Upper lobe of right lung (tissue), 1 donor: ENCODE measurements at regions not wholly inside any gene's neighbourhood (a gene's known extent, or its start where the extent isn't known, plus 50 kb on each side); places are given as distances from the start of the nearest gene placed in this dataset.

Source experiments
- ATAC-seq: fragments of 200-7000 bp; cut with Tn5 transposase; one replicate; pipeline ENCODE4 v1.9.1; 2020; ENCODE audit warnings: mild to moderate bottlenecking, moderate library complexity
- DNase-seq: peaks from one replicate; pipeline ENCODE4 v3.0.0-alpha.2; 2020
- H3K27ac ChIP-seq: fragments of 200-600 bp; one replicate; pipeline ENCODE4 v1.8.0; 2022
- H3K27me3 ChIP-seq: fragments of 200-600 bp; one replicate; pipeline ENCODE4 v1.8.0; 2022; ENCODE audit warnings: mild to moderate bottlenecking
- H3K36me3 ChIP-seq: fragments of 200-600 bp; one replicate; pipeline ENCODE4 v1.8.0; 2022
- H3K4me1 ChIP-seq: fragments of 200-600 bp; one replicate; pipeline ENCODE4 v1.8.0; 2022
- H3K4me3 ChIP-seq: fragments of 200-600 bp; one replicate; pipeline ENCODE4 v1.8.0; 2022; ENCODE audit warnings: mild to moderate bottlenecking
- H3K9me3 ChIP-seq: fragments of 200-600 bp; one replicate; pipeline ENCODE4 v1.8.0; 2022
- intact Hi-C: fragments of 100-400 bp; cut with DNase I; formaldehyde crosslinking; loops from one replicate; pipeline ENCODE4 v1.11.0; 2022
- TF ChIP-seq, protein P1 (sequence below): fragments of 200-600 bp; IDR thresholded peaks from one replicate; pipeline ENCODE4 v1.8.0; 2022; ENCODE audit warnings: antibody characterized with exemption
- donor health status: DM: no; HTN: yes; CAD: no; lungs with severe emphysema.

DNA sequence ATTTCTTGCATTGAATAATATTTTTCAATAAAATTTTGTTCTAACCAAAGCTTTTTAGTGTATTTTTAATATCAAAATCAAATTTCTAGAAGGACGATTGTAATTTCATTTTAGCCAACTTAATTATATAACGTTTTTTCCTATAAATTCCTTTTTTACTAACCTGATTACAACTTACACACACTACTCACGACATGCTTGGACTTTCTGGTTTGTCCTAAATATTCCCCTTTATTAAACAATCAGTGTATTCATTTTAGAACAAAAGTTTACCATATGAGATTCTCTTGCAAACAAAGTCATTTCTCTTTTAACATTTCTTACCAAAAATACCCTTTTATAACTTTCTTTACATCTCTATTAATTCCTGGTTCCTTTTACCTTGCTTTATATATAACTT is 173.7 kb downstream of the PWWP3B start:
- intact Hi-C loops = no loop called here
- DNase-seq = no peak
- Histone ChIP-seq H3K27ac (no peak overlapping the region), H3K27me3 (no peaks in the 10 kb centered on the region), H3K36me3 (no peaks in the 10 kb centered on the region), H3K9me3 (no peaks in the 10 kb centered on the region), H3K4me3 (no peak overlapping the region), H3K4me1 (no peaks in the 10 kb centered on the region)
- ATAC-seq = no peak
- TF ChIP-seq, protein P1, sequence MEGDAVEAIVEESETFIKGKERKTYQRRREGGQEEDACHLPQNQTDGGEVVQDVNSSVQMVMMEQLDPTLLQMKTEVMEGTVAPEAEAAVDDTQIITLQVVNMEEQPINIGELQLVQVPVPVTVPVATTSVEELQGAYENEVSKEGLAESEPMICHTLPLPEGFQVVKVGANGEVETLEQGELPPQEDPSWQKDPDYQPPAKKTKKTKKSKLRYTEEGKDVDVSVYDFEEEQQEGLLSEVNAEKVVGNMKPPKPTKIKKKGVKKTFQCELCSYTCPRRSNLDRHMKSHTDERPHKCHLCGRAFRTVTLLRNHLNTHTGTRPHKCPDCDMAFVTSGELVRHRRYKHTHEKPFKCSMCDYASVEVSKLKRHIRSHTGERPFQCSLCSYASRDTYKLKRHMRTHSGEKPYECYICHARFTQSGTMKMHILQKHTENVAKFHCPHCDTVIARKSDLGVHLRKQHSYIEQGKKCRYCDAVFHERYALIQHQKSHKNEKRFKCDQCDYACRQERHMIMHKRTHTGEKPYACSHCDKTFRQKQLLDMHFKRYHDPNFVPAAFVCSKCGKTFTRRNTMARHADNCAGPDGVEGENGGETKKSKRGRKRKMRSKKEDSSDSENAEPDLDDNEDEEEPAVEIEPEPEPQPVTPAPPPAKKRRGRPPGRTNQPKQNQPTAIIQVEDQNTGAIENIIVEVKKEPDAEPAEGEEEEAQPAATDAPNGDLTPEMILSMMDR = no peak

- Histone ChIP-seq H3K27ac (no peak overlapping the region), H3K36me3 (no peaks in the 10 kb centered on the region), H3K9me3 (no peaks in the 10 kb centered on the region), H3K4me3 (no peak overlapping the region), H3K27me3 (no peaks in the 10 kb centered on the region), H3K4me1 (no peaks in the 10 kb centered on the region)
- DNase-seq = no peak
- TF ChIP-seq, protein P1 = no peak
- no peak for ATAC-seq
- intact Hi-C loops = no loop called here
Measured at GRCh38 chrX:106356580-106356979, 188.5 kb downstream of the PWWP3B start.

- intact Hi-C loops = no loop called here
- Histone ChIP-seq H3K4me1 (no peaks in the 10 kb centered on the region), H3K27me3 (no peaks in the 10 kb centered on the region), H3K36me3 (no peaks in the 10 kb centered on the region), H3K9me3 (no peaks in the 10 kb centered on the region), H3K27ac (no peak overlapping the region), H3K4me3 (no peak overlapping the region)
- DNase-seq (no peak), ATAC-seq (no peak)
- TF ChIP-seq, protein P1 = no peak
Measured at GRCh38 chrX:106363214-106363613, 195.1 kb downstream of the PWWP3B start.

DNA sequence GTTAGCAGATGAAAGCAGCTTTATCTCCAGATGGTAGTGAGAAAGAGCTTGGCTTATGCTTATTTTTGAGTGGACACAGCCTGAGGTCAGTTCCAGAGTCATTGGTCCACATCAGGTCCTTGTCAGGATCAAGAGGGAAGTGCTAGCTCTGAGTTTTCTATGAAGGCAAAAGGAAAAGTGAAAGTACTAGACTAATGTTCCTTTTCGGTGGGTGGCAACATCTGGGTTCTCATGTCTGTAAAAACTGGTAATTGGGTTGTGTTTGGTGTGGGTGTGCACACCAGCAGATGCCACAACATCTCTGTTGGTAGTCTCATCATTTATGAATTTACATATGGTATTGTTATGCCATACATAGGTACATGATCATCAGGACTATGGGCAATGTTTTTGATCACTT is 210.5 kb downstream of the PWWP3B start:
- Histone ChIP-seq H3K4me3 (no peak overlapping the region), H3K27ac (no peak overlapping the region), H3K27me3 (no peaks in the 10 kb centered on the region), H3K4me1 (no peaks in the 10 kb centered on the region), H3K36me3 (no peaks in the 10 kb centered on the region), H3K9me3 (no peaks in the 10 kb centered on the region)
- no peak for DNase-seq
- intact Hi-C loops = no loop called here
- TF ChIP-seq, protein P1 = no peak
- no peak for ATAC-seq

GRCh38 chrX:106391284-106391911 is 220.4 kb upstream of the RADX start:
- H3K4me3 ChIP-seq = no peak overlapping the region
- no peaks in the 10 kb centered on the region for H3K4me1 ChIP-seq
- no peaks in the 10 kb centered on the region for H3K27me3 ChIP-seq
- TF ChIP-seq, protein P1 = no peak
- H3K27ac ChIP-seq = no peak overlapping the region
- intact Hi-C loops = no loop called here
- no peaks in the 10 kb centered on the region for H3K36me3 ChIP-seq
- DNase-seq = no peak
- no peak for ATAC-seq
- no peaks in the 10 kb centered on the region for H3K9me3 ChIP-seq

- H3K4me3 ChIP-seq = no peak overlapping the region
- no peaks in the 10 kb centered on the region for H3K9me3 ChIP-seq
- DNase-seq = no peak
- H3K4me1 ChIP-seq = no peaks in the 10 kb centered on the region
- H3K27me3 ChIP-seq = no peaks in the 10 kb centered on the region
- H3K27ac ChIP-seq = no peak overlapping the region
- TF ChIP-seq, protein P1 = no peak
- no peaks in the 10 kb centered on the region for H3K36me3 ChIP-seq
- ATAC-seq = no peak
- intact Hi-C loops = no loop called here
Measured at GRCh38 chrX:106392346-106392745, 219.4 kb upstream of the RADX start.
